ENCODE measurements at regions not wholly inside any gene's neighbourhood (a gene's known extent, or its start where the extent isn't known, plus 50 kb on each side); places are given as distances from the start of the nearest gene placed in this dataset.

GRCh38 chr4:25560605-25561004 lies 95.0 kb upstream of the SLC34A2 start:
- DNase-seq, result no peak
- Histone ChIP-seq H3K9me3 (no peaks in the 10 kb centered on the region), H3K4me3 (no peak overlapping the region), H3K36me3 (no peaks in the 10 kb centered on the region), H3K27me3 (replicated peaks in 1 of 7) (peaks cover 0 to 5% (median 0%) of the 10 kb centered on the region in 7 donors), H3K27ac (no peak overlapping the region), H3K4me1 (no peaks in the 10 kb centered on the region)
- intact Hi-C loops (cut with DNase I; ENCODE audit: low total_unique reads), result no loop called here
- TF ChIP-seq CTCF (IDR thresholded peaks at IDR 0.05 in 8 of 11, conservative IDR thresholded peaks at IDR 0.05 in 3 of 11), result no peak
- no peak for TF ChIP-seq POLR2AphosphoS5 (IDR thresholded peaks at IDR 0.05)
- TF ChIP-seq POLR2A (IDR thresholded peaks at IDR 0.05), result no peak
- WGBS, 5 donors, result 61 to 79% (median 68%) methylated on average over 8 of the region's 8 CpGs

- Histone ChIP-seq H3K36me3 (no peaks in the 10 kb centered on the region), H3K4me1 (no peaks in the 10 kb centered on the region), H3K27ac (no peak overlapping the region), H3K27me3 (replicated peaks in 1 of 7) (no peaks in the 10 kb centered on the region), H3K4me3 (no peak overlapping the region), H3K9me3 (no peaks in the 10 kb centered on the region)
- intact Hi-C loops (cut with DNase I; ENCODE audit: low total_unique reads), result no loop called here
- DNase-seq, result no peak
- TF ChIP-seq POLR2AphosphoS5 (IDR thresholded peaks at IDR 0.05) (no peak), CTCF (IDR thresholded peaks at IDR 0.05 in 8 of 11, conservative IDR thresholded peaks at IDR 0.05 in 3 of 11) (no peak), POLR2A (IDR thresholded peaks at IDR 0.05) (no peak)
- WGBS, 5 donors, result 76 to 88% (median 85%) methylated on average over 8 of the region's 8 CpGs
Observed at GRCh38 chr4:25563071-25563564, 92.5 kb upstream of the SLC34A2 start.

GRCh38 chr4:25564836-25565235 lies 90.8 kb upstream of the SLC34A2 start:
- no peaks in the 10 kb centered on the region for H3K9me3 ChIP-seq
- no peaks in the 10 kb centered on the region for H3K27me3 ChIP-seq (replicated peaks in 1 of 7)
- 90 to 95% (median 92%) methylated on average over 12 of the region's 12 CpGs for WGBS, 5 donors
- H3K27ac ChIP-seq, result no peak overlapping the region
- intact Hi-C loops (cut with DNase I; ENCODE audit: low total_unique reads), result no loop called here
- no peak overlapping the region for H3K4me3 ChIP-seq
- no peak for DNase-seq
- TF ChIP-seq POLR2A (IDR thresholded peaks at IDR 0.05) (no peak), POLR2AphosphoS5 (IDR thresholded peaks at IDR 0.05) (no peak), CTCF (IDR thresholded peaks at IDR 0.05 in 8 of 11, conservative IDR thresholded peaks at IDR 0.05 in 3 of 11) (no peak)
- H3K36me3 ChIP-seq, result no peaks in the 10 kb centered on the region
- peaks cover 0 to 4% (median 0%) of the 10 kb centered on the region in 6 donors for H3K4me1 ChIP-seq

GRCh38 chr4:25567253-25567652 lies 88.4 kb upstream of the SLC34A2 start:
- intact Hi-C loops (cut with DNase I; ENCODE audit: low total_unique reads), result no loop called here
- Histone ChIP-seq H3K4me3 (no peak overlapping the region), H3K27me3 (replicated peaks in 1 of 7) (no peaks in the 10 kb centered on the region), H3K4me1 (peaks cover 0 to 4% (median 0%) of the 10 kb centered on the region in 6 donors), H3K27ac (no peak overlapping the region), H3K36me3 (no peaks in the 10 kb centered on the region), H3K9me3 (no peaks in the 10 kb centered on the region)
- no peak for DNase-seq
- WGBS, 5 donors, result 76 to 82% (median 80%) methylated on average over 2 of the region's 2 CpGs
- TF ChIP-seq POLR2AphosphoS5 (IDR thresholded peaks at IDR 0.05), result no peak
- TF ChIP-seq CTCF (IDR thresholded peaks at IDR 0.05 in 8 of 11, conservative IDR thresholded peaks at IDR 0.05 in 3 of 11), result no peak
- no peak for TF ChIP-seq POLR2A (IDR thresholded peaks at IDR 0.05)
